Astrocyte (in vitro differentiated cells and primary cell): ENCODE measurements at regions not wholly inside any gene's neighbourhood (a gene's known extent, or its start where the extent isn't known, plus 50 kb on each side); places are given as distances from the start of the nearest gene placed in this dataset.

ENCODE experiments used
- CTCF ChIP-seq: IDR thresholded peaks from 2 replicates; pipeline ENCODE4 v1.5.1; 2011; ENCODE audit warnings: low read depth, mild to moderate bottlenecking, inconsistent platforms, low read length, moderate library complexity; ENCODE audit not compliant: insufficient read depth
- EZH2 ChIP-seq: IDR thresholded peaks from 2 replicates; pipeline ENCODE4 v1.6.1; 2012; ENCODE audit warnings: mild to moderate bottlenecking, low read length, inconsistent platforms; ENCODE audit not compliant: insufficient read depth

- TF ChIP-seq CTCF (no peak), EZH2 (no peak)
Measured at GRCh38 chr20:39812116-39812515, 850.0 kb downstream of the DHX35 start.
